ENCODE measurements at regions not wholly inside any gene's neighbourhood (a gene's known extent, or its start where the extent isn't known, plus 50 kb on each side); places are given as distances from the start of the nearest gene placed in this dataset.

DNA sequence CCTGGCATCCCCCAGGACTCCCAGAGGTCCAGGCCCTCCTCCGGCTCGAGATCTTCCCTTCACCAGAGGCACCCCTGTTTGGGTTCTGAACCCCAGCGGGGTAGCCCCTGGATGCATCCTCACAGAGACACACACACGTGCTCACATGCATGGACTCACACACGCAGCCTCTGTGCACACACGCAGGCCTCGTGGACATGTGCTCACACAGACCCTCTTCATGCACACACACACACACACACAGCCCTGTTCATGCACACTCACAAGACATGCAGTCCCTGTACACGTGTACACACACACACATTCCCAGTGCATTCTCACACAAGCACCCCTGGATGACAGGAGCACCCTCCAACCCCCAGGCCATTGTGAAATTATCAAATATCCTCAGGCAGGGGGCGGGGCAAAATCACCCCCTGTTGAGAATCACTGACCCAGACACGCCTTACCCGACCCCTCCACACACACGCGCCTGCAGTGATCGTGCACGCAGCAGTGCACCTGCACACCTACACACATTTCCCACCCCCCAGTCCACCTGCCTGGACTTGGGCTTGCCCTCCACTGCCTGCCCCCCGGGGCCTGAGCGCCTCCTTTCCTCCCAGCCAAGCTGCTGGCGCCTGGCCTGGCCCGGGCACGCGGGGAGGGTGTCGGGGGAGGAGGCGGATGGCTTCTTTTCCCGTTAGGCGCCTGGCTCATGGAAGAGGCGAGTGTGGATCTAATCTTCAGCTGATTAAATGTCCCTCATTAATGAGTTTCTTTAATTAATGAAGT lies 62.6 kb downstream of the ENGASE start:
- TF ChIP-seq EZH2phosphoT487 (IDR thresholded peaks at IDR 0.05; ENCODE audit: insufficient read depth, low read depth) (no peak), EZH2 (IDR thresholded peaks at IDR 0.05; ENCODE audit: insufficient read depth, poor library complexity, severe bottlenecking) (no peak)

All from GM23248 (cell line).